Suprapubic skin (tissue), 4 donors: ENCODE measurements at regions not wholly inside any gene's neighbourhood (a gene's known extent, or its start where the extent isn't known, plus 50 kb on each side); places are given as distances from the start of the nearest gene placed in this dataset.
"Not testable (repeated sequence)": the region's sequence is repeated elsewhere in the genome, so short reads cannot be mapped to it uniquely, and the experiment has no call there.

Source experiments
- DNase-seq, 2 donors: peaks; one replicate each; pipeline ENCODE4 v3.0.0-alpha.2; 2019; ENCODE audit warnings: low spot score in 2 of 2
- H3K27ac ChIP-seq: fragments of 200-600 bp; sonication (generic); one replicate; pipeline ENCODE4 v1.5.1; 2019
- H3K27me3 ChIP-seq: fragments of 200-600 bp; sonication (generic); one replicate; pipeline ENCODE4 v1.5.1; 2019
- H3K36me3 ChIP-seq: fragments of 200-600 bp; sonication (generic); one replicate; pipeline ENCODE4 v1.5.1; 2019
- H3K4me1 ChIP-seq: fragments of 200-600 bp; sonication (generic); one replicate; pipeline ENCODE4 v1.5.1; 2019
- H3K4me3 ChIP-seq: fragments of 200-600 bp; sonication (generic); one replicate; pipeline ENCODE4 v1.5.1; 2019; ENCODE audit warnings: mild to moderate bottlenecking
- H3K9me3 ChIP-seq: fragments of 200-600 bp; sonication (generic); one replicate; pipeline ENCODE4 v1.5.1; 2019
- EP300 ChIP-seq: sonication (generic); formaldehyde crosslinking; IDR thresholded peaks from one replicate; pipeline ENCODE4 v1.6.1; 2017; ENCODE audit warnings: antibody characterized with exemption
- POLR2A ChIP-seq, 2 donors: fragments of 450-650 bp; IDR thresholded peaks; one replicate each; pipeline ENCODE4 v1.6.1; 2017; ENCODE audit warnings: antibody characterized with exemption in 2 of 2, mild to moderate bottlenecking in 2 of 2, moderate library complexity in 2 of 2
- POLR2AphosphoS5 ChIP-seq, 3 donors: sonication (generic); formaldehyde crosslinking; IDR thresholded peaks; one replicate each; pipeline ENCODE4 v1.6.1; 2017; ENCODE audit warnings: antibody characterized with exemption in 3 of 3
- WGBS: methylation state at CpG from one replicate; pipeline ENCODE4 v1.1.5; 2018; 5-methylcytosine and 5-hydroxymethylcytosine counted together
- TF ChIP-seq, protein P1 (sequence below), 2 donors: fragments of 200-600 bp in 1 of 2; fragments of 450-650 bp in 1 of 2; sonication (generic) in 1 of 2; IDR thresholded peaks; one replicate each; pipeline ENCODE4 v1.5.1; 2016 to 2019; ENCODE audit warnings: antibody characterized with exemption in 2 of 2, mild to moderate bottlenecking in 1 of 2, moderate library complexity in 1 of 2

DNA sequence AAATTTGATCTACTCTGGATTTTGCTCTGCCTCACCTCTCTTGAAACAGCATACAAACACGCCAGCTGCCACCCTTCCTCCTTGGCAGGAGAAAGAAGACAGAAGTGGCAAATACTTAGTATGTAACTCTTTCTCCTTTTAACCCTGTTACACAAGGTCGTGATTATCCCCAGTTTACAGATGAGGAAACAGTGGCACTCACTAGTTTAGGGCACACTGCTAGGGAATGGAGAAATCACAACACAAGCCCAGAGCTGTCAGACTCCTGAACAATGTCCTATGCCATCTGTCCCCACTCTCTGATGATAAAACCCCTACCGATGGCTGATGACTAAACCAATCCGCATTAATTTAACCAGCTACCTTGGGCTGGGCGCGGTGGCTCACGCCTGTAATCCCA is 79.7 kb downstream of the FGD2 start:
- Histone ChIP-seq H3K27me3 (no peaks in the 10 kb centered on the region), H3K4me1 (peaks cover 20% of the 10 kb centered on the region), H3K36me3 (no peaks in the 10 kb centered on the region), H3K4me3 (no peak overlapping the region), H3K27ac (no peak overlapping the region), H3K9me3 (no peaks in the 10 kb centered on the region)
- WGBS = 85% methylated on average over 6 of the region's 7 CpGs
- TF ChIP-seq POLR2A (IDR thresholded peaks at IDR 0.05) (no peak), EP300 (no peak), POLR2AphosphoS5 (IDR thresholded peaks at IDR 0.05) (no peak)
- TF ChIP-seq, protein P1, sequence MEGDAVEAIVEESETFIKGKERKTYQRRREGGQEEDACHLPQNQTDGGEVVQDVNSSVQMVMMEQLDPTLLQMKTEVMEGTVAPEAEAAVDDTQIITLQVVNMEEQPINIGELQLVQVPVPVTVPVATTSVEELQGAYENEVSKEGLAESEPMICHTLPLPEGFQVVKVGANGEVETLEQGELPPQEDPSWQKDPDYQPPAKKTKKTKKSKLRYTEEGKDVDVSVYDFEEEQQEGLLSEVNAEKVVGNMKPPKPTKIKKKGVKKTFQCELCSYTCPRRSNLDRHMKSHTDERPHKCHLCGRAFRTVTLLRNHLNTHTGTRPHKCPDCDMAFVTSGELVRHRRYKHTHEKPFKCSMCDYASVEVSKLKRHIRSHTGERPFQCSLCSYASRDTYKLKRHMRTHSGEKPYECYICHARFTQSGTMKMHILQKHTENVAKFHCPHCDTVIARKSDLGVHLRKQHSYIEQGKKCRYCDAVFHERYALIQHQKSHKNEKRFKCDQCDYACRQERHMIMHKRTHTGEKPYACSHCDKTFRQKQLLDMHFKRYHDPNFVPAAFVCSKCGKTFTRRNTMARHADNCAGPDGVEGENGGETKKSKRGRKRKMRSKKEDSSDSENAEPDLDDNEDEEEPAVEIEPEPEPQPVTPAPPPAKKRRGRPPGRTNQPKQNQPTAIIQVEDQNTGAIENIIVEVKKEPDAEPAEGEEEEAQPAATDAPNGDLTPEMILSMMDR (IDR thresholded peaks at IDR 0.05) = no peak
- DNase-seq = no peak

DNA sequence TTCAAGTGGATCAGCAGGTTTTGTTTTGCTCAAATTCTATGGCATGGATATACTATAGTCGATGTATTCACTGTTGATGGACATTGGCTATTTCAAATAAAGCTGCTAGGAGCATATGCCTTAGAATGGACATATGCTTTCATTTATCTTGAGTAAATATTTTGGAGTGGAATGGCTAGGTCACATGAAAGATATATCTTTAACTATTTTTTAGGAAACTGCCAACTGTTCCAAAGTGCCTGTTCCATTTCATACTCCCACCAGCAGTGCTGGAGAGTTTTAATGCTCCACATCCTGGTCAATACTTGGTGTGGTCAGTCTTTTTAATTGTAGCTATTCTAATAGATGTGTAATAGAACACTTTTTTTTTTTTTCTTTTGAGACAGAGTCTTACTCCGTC is 81.1 kb upstream of the PIM1 start:
- no peaks in the 10 kb centered on the region for H3K27me3 ChIP-seq
- no peak overlapping the region for H3K27ac ChIP-seq
- H3K9me3 ChIP-seq = no peaks in the 10 kb centered on the region
- no peaks in the 10 kb centered on the region for H3K36me3 ChIP-seq
- TF ChIP-seq, protein P1 (IDR thresholded peaks at IDR 0.05) = no peak
- TF ChIP-seq POLR2AphosphoS5 (IDR thresholded peaks at IDR 0.05) = no peak
- TF ChIP-seq POLR2A (IDR thresholded peaks at IDR 0.05) = no peak
- no peak for TF ChIP-seq EP300
- 87% methylated on average over 2 of the region's 2 CpGs for WGBS
- peaks cover 24% of the 10 kb centered on the region for H3K4me1 ChIP-seq
- DNase-seq = no peak
- no peak overlapping the region for H3K4me3 ChIP-seq

DNA sequence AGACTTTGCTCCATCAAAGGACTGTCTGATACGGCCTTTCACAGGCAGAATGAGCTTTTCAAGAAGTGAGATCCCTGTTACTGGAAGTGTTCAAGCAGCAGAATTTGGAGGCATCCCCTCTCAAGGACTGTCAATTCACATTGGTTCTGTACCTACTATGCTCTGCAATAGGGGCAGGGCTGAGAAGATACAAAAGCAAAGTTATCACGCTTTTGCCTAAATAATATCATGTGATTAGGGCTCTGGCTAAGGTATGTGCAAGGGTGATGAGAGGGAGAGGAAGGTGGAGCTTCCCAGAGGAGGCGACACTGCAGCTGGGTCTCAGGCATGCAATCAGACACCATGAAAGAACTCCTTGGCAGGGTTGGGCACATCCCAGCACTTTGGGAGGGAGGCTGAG is 80.2 kb upstream of the PIM1 start:
- no peak overlapping the region for H3K27ac ChIP-seq
- whole genome bisulfite sequencing = 100% methylated on average over 3 of the region's 3 CpGs

DNA sequence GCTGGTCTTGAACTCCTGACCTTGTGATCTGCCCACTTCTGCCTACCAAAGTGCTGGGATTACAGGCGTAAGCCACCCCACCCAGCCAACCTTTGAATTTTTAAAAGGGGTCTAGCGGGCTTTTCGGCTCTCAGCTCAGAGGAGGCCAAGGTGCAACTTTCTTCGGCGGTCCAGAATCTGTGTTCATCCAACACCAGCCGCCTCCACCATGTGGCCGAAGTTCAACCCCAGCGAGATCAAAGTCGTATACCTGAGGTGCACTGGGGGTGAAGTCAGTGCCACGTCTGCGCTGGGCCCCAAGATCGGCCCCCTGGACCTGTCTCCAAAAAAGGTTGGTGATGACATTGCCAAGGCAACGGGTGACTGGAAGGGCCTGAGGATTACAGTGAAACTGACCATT is 78.8 kb upstream of the PIM1 start:
- H3K4me1 ChIP-seq = peaks cover 38% of the 10 kb centered on the region
- whole genome bisulfite sequencing = 89% methylated on average over 12 of the region's 13 CpGs
- DNase-seq = not testable (repeated sequence)

More for the DNA sequence above, 80.2 kb upstream of the PIM1 start:
- no peak overlapping the region for H3K4me3 ChIP-seq
- H3K4me1 ChIP-seq = peaks cover 25% of the 10 kb centered on the region
- H3K27me3 ChIP-seq = no peaks in the 10 kb centered on the region
- TF ChIP-seq EP300 (no peak), POLR2A (IDR thresholded peaks at IDR 0.05) (no peak), POLR2AphosphoS5 (IDR thresholded peaks at IDR 0.05) (no peak)
- TF ChIP-seq, protein P1 (IDR thresholded peaks at IDR 0.05) = no peak
- H3K36me3 ChIP-seq = no peaks in the 10 kb centered on the region
- no peak for DNase-seq
- no peaks in the 10 kb centered on the region for H3K9me3 ChIP-seq

DNA sequence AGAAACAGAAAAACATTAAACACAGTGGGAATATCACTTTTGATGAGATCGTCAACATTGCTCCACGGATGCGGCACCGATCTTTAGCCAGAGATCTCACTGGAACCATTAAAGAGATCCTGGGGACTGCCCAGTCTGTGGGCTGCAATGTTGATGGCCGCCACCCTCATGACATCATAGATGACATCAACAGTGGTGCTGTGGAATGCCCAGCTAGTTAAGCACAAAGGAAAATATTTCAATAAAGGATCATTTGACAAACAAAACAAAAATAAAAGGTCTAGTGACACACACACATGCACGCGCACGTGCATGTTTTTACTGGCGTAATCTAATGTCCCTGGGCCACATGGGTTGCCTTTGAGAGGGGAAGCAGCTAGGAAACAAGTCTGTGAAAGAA is 78.4 kb upstream of the PIM1 start:
- H3K9me3 ChIP-seq, H3K27me3 ChIP-seq, H3K27ac ChIP-seq, H3K36me3 ChIP-seq, H3K4me3 ChIP-seq, DNase-seq: not testable (repeated sequence)
- H3K4me1 ChIP-seq = peaks cover 42% of the 10 kb centered on the region
- 85% methylated on average over 9 of the region's 9 CpGs for WGBS

More for the DNA sequence above, 78.8 kb upstream of the PIM1 start:
- H3K9me3 ChIP-seq, H3K4me3 ChIP-seq, H3K36me3 ChIP-seq, H3K27me3 ChIP-seq, H3K27ac ChIP-seq: not testable (repeated sequence)

DNA sequence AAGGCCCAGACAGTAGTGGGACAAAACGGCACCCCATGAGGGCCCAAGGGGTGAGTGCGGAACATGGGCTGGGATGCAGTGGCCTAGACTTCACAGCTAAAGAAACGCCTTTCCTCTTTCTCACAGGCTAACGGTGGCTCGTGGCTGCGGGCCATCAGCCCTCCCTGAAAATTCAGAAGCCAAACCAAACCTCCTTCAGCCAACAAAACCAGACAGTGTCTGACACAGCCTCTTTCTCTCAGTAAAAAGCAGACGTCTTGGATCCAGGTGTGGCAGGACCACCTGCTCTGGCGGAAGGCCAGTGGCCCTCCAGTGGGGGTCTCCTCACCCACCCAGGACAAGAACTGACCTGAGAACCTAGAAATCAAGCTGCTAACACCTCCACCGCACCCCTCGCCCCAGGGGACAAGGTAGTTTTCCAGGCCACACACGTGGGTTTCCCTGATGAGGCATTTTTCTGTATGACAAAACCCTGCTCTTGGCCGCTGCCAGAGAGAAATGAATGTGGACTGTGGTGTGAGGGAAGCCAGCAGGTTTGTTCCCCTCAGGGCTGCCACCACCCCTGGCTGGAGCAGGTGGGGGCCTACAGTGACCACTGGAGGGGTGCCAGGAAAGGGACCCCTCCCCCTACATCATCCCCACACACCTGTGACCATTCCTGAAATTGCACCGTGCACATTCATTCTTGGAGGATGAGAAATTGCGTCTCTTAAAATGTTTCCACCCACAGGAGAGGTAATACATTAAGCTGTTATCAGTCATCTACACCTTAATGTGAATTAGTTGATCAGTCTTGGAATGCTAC is 76.8 kb upstream of the PIM1 start:
- peak in 1 of 2 donors; percentile 73 for DNase-seq
- TF ChIP-seq POLR2A (IDR thresholded peaks at IDR 0.05) = no peak
- TF ChIP-seq EP300 = no peak
- TF ChIP-seq, protein P1 (IDR thresholded peaks at IDR 0.05) = no peak
- no peak for TF ChIP-seq POLR2AphosphoS5 (IDR thresholded peaks at IDR 0.05)
- Histone ChIP-seq H3K9me3 (no peaks in the 10 kb centered on the region), H3K27me3 (no peaks in the 10 kb centered on the region), H3K4me3 (no peak overlapping the region), H3K36me3 (no peaks in the 10 kb centered on the region), H3K4me1 (peaks cover 42% of the 10 kb centered on the region), H3K27ac (peak overlapping the region; percentile 68)
- WGBS = 17% methylated on average over 8 of the region's 14 CpGs
